Parathyroid adenoma (tissue), 2 donors: ENCODE measurements at regions not wholly inside any gene's neighbourhood (a gene's known extent, or its start where the extent isn't known, plus 50 kb on each side); places are given as distances from the start of the nearest gene placed in this dataset.

Experiments used
- H2AFZ ChIP-seq: fragments of 300-600 bp; sonication (generic); one replicate; pipeline ENCODE4 v1.7.0; 2017; ENCODE audit warnings: antibody characterized with exemption, mild to moderate bottlenecking
- H3K27ac ChIP-seq: fragments of 300-600 bp; sonication (generic); one replicate; pipeline ENCODE4 v1.7.0; 2017
- H3K27me3 ChIP-seq: fragments of 300-600 bp; sonication (generic); one replicate; pipeline ENCODE4 v1.7.0; 2017; ENCODE audit warnings: low read length; ENCODE audit not compliant: control insufficient read depth, insufficient read depth
- H3K36me3 ChIP-seq: fragments of 300-600 bp; sonication (generic); one replicate; pipeline ENCODE4 v1.7.0; 2017; ENCODE audit warnings: low read length; ENCODE audit not compliant: control insufficient read depth, insufficient read depth
- H3K4me1 ChIP-seq: fragments of 300-600 bp; sonication (generic); one replicate; pipeline ENCODE4 v1.7.0; 2017; ENCODE audit warnings: control low read depth
- H3K4me2 ChIP-seq: fragments of 300-600 bp; sonication (generic); one replicate; pipeline ENCODE4 v1.7.0; 2017; ENCODE audit warnings: low read length
- H3K4me3 ChIP-seq: fragments of 300-600 bp; sonication (generic); one replicate; pipeline ENCODE4 v1.7.0; 2017; ENCODE audit warnings: low read depth, low read length
- H3K79me2 ChIP-seq: fragments of 300-600 bp; sonication (generic); one replicate; pipeline ENCODE4 v1.7.0; 2017; ENCODE audit warnings: control low read depth
- H3K9ac ChIP-seq: fragments of 300-600 bp; sonication (generic); one replicate; pipeline ENCODE4 v1.7.0; 2017; ENCODE audit warnings: mild to moderate bottlenecking
- H3K9me3 ChIP-seq: fragments of 300-600 bp; sonication (generic); one replicate; pipeline ENCODE4 v1.7.0; 2017; ENCODE audit warnings: low read length; ENCODE audit not compliant: control insufficient read depth
- TF ChIP-seq, protein P1 (sequence below): fragments of 300-600 bp; sonication (generic); IDR thresholded peaks from one replicate; pipeline ENCODE4 v1.7.0; 2017; ENCODE audit warnings: antibody characterized with exemption, mild to moderate bottlenecking
- donor health status: primary hyperparathyroidism.

DNA sequence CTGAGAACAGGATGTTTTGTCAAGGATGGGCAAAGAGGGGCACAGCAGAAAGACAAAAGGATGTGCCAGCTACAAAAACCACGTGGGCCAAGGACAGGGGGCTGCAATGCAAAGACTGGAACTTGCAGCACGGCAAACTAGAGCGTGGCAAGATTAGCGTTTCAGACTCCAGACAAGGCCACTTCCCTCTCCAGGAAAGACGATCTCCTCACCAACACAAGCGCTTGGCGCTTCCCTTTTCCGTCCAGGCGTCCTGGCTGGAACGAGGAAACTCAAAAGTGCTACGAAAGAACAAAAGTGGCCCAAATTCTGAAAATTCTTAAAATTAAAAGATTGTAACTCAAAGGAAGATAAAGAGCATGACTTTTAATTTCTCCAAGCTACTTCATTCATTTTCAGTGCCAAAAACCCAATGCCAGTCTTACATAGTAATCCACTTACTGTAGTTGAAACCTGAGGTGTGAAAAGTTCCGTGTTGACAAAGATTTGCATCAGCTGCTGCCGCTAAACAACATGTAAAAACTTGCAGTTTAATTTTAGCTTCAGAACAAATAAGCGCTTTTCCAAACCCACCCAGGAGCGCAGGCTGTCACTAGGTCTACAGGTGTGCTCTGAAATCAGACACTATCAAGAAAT is 207.1 kb upstream of the RREB1 start:
- no peaks in the 10 kb centered on the region for H3K9me3 ChIP-seq
- H3K27ac ChIP-seq = no peak overlapping the region
- no peak overlapping the region for H2AFZ ChIP-seq
- no peak overlapping the region for H3K4me2 ChIP-seq
- TF ChIP-seq, protein P1, sequence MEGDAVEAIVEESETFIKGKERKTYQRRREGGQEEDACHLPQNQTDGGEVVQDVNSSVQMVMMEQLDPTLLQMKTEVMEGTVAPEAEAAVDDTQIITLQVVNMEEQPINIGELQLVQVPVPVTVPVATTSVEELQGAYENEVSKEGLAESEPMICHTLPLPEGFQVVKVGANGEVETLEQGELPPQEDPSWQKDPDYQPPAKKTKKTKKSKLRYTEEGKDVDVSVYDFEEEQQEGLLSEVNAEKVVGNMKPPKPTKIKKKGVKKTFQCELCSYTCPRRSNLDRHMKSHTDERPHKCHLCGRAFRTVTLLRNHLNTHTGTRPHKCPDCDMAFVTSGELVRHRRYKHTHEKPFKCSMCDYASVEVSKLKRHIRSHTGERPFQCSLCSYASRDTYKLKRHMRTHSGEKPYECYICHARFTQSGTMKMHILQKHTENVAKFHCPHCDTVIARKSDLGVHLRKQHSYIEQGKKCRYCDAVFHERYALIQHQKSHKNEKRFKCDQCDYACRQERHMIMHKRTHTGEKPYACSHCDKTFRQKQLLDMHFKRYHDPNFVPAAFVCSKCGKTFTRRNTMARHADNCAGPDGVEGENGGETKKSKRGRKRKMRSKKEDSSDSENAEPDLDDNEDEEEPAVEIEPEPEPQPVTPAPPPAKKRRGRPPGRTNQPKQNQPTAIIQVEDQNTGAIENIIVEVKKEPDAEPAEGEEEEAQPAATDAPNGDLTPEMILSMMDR = no peak
- H3K4me1 ChIP-seq = no peaks in the 10 kb centered on the region
- H3K36me3 ChIP-seq = no peaks in the 10 kb centered on the region
- H3K9ac ChIP-seq = no peak overlapping the region
- no peaks in the 10 kb centered on the region for H3K79me2 ChIP-seq
- no peaks in the 10 kb centered on the region for H3K27me3 ChIP-seq
- no peak overlapping the region for H3K4me3 ChIP-seq

DNA sequence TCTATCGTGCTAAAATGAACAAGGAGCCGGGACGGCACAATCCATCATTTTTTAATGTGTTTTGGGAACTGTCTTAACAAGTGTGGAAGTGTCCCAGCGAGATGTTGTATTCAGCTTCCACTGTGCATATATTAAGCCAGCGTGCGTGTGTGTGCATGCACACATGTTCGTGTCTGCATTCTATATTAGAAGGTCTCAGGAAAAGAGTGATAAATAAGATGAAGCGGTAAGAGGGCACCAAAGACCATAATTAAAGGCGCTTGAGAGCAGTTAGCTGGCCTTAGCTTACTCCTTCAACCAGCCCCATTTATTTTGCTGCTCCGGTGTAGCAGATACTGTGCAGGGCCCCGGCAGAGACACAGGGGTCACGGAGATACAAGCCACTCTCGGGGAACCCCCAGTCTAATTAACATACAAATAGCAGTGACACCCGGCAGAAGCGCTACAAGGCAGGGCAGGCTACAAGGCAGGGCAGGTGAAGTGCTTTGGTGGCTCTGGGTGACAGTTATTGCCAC is 206.5 kb upstream of the RREB1 start:
- Histone ChIP-seq H3K4me3 (no peak overlapping the region), H2AFZ (no peak overlapping the region), H3K4me2 (no peak overlapping the region), H3K79me2 (no peaks in the 10 kb centered on the region), H3K4me1 (no peaks in the 10 kb centered on the region), H3K9ac (no peak overlapping the region), H3K9me3 (no peaks in the 10 kb centered on the region), H3K27ac (no peak overlapping the region), H3K27me3 (no peaks in the 10 kb centered on the region), H3K36me3 (no peaks in the 10 kb centered on the region)
- TF ChIP-seq, protein P1 = no peak

DNA sequence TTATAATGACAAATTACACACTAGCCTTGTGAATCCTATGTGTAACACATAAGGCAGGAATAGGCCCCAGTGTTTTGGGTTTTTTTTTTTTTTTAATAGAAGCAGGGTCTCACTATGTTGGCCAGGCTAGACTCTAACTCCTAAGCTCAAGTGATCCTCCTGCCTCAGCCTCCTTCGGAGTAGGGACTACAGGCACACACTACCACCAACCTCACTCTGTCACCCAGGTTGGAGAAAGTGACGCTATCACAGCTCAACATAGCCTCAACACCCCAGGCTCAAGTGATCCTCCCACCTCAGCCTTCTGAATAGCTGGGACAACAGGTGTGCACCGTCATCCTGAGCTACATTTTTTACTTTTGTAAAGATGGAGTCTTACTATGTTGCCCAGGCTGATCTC is 205.8 kb upstream of the RREB1 start:
- TF ChIP-seq, protein P1 = no peak
- no peaks in the 10 kb centered on the region for H3K27me3 ChIP-seq
- H3K9ac ChIP-seq = no peak overlapping the region

DNA sequence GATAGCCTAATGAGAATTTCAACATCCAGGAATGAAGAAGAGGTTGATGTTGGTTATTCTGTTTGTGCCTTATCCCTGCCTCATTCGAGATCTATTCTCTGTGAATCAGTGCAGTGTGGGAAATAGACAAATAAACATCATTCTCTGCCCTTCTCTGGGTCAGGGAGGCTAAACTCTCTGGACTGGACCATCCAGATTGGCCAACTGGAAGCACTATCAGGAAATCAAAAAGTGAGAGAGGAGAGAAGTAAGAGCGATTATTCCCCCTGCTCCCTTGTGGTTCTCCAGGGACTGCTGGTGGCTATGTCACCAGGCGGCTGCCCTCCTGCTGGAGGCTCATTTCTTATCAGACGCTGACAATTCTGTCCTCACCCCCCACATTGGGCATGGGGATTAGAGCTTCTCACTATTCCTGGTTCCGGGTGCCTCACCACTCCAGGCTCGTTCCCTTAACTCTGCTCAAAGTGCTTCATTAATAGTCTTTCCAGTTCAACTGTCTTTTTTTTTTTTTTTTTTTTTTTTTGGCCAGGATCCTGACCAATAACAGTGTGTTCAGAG is 201.7 kb upstream of the RREB1 start:
- no peaks in the 10 kb centered on the region for H3K79me2 ChIP-seq
- H3K9me3 ChIP-seq = no peaks in the 10 kb centered on the region
- H2AFZ ChIP-seq = no peak overlapping the region
- H3K27ac ChIP-seq = no peak overlapping the region
- H3K36me3 ChIP-seq = no peaks in the 10 kb centered on the region
- H3K4me2 ChIP-seq = no peak overlapping the region
- TF ChIP-seq, protein P1 = no peak
- no peaks in the 10 kb centered on the region for H3K27me3 ChIP-seq
- H3K4me1 ChIP-seq = no peaks in the 10 kb centered on the region
- H3K9ac ChIP-seq = no peak overlapping the region
- no peak overlapping the region for H3K4me3 ChIP-seq

More for the DNA sequence above, 205.8 kb upstream of the RREB1 start:
- Histone ChIP-seq H3K9me3 (no peaks in the 10 kb centered on the region), H3K79me2 (no peaks in the 10 kb centered on the region), H3K36me3 (no peaks in the 10 kb centered on the region), H3K4me3 (no peak overlapping the region), H2AFZ (no peak overlapping the region), H3K27ac (no peak overlapping the region), H3K4me1 (no peaks in the 10 kb centered on the region), H3K4me2 (no peak overlapping the region)
